ENCODE measurements at regions not wholly inside any gene's neighbourhood (a gene's known extent, or its start where the extent isn't known, plus 50 kb on each side); places are given as distances from the start of the nearest gene placed in this dataset.

DNA sequence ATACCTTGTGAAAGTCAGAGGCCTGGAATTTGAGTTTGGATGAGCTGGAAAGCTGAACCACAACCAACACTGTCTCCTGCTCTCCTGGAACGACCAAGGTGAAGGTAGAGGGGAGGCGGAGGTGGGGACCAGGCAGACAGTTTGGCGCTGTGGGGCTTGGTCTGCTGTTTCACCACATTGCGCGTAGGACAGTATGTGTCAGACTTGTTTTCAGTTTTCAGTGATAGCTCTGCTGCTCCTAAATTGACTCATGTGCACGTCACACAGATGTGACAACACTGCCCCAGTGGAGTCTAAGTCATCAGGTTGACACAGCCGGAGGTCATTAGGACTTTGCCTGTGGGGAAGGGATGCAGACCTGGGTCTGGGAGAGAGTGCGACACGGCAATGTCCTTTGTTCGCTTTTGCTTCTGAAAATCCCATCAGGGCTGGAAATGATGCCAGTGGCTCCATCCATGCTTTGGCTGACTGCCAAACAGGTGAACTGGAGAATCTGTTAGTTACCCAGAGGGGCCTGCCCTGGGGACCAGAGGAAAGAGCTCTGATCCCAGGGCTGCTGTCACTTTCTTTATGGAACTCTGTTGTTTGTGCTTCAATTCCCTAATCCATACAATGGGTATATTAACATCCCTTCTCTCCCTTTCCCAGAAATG, 255.5 kb downstream of the CDC5L start:
- no peak for DNase-seq

- DNase-seq: no peak
Measured at GRCh38 chr6:44645276-44645675, 257.8 kb downstream of the CDC5L start.

DNA sequence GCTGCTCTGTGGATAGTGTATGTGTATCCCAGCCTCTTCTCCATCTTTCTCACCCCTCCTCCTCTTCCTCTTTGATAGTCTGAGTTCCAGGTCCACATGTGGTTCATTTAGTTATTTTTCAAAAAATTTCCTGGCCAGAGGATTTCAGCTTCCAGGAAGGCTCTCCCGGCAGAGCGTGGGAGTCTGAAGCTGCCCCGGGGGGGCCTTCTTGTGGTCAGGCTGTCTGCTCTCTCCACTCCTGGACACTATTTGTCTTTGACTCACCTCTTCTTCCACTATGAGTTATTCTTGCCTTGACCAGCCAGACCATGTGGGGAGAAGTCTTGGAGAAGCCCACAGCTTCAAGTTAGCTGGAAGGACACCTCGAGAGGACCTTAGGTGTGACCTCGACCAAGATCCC, 258.8 kb downstream of the CDC5L start:
- no peak for DNase-seq

DNA sequence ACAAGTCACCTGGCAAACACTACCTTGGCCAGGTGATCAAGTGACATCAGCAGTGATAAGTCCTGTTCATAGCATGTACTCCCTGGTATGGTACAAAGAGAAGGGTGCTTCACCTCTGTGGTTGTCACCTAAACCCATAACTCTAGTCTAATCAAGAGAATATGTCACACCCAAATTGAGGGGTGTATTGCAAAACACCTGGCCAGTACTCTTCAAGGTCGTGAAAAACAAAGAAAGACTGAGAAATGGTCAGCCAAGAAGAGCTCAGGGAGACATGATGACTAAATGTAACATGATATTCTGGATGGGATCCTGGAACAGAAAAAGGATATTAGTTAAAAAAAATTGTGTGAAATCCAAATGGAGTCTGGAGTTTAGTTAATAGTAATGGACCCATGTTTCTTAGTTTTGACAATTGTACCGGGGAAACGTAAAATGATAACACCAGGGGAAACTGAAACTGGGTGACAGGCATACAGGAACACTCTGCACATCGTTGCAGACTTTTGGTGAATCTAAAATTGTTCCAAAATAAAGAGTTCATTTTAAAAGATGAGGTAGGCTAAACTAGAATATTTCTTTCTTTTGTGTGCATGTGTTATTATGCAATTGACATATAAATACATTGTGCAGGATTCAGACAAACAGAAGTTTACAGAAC, 262.0 kb downstream of the CDC5L start:
- DNase-seq: no peak

DNA sequence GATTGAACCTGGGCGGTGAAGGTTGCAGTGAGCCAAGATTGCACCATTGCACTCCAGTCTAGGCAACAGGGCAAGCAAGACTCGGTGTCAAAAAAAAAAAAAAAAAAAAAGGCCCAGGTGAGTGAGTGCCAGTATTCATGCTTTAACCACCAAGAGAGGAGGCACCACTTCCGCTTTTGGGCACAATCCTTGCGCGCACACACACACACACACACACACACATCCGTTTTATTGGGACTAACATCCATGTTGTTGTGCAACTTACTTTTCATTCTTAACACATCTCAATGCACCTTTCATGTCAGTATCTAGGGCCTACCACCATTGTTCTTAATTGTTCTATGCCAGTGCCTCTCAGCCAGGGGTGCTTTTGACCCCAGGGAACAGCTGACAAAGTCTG, 263.0 kb downstream of the CDC5L start:
- DNase-seq: no peak

DNA sequence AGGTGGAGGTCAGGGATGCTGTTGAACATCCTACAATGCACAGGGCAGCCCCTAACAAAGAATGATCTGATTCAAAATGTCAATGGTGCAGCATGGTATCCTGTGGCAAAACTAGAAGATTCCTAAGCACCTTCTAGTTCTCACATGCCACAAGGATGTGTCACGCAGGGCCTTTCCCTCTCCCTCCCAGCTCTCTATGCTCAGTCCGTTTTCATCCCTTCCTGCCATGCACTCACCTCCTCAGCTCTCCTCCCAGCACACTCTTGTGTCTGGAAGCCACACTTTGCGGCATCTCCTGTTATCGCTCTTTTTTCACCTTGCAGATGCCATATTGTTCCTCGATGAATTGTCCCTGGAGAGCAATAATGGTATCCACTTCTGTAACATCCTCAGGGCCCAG, 263.4 kb downstream of the CDC5L start:
- DNase-seq: no peak

- DNase-seq: no peak
Measured at GRCh38 chr6:44651604-44652003, 264.1 kb downstream of the CDC5L start.

DNA sequence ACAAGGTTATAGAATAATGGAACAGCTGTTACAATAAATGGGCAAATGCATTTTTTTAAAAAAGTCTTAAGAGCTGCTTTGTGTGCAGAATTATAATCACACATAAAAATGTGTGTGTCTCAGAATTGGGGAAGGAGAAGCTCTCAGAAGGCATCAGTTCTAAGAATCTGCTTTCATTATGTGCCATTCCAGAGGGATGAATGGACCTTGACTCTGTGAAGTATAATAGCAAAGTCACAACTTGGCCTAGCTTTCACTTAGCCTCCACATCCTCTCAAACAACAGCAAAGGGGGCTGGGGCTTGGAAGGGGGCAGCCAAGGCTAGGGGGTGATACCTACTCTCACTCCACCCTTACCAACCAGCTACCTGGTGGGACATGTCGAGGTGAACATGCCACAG, 265.0 kb downstream of the CDC5L start:
- no peak for DNase-seq

GRCh38 chr6:44653091-44653490, 265.6 kb downstream of the CDC5L start:
- no peak for DNase-seq

- DNase-seq: no peak
Measured at GRCh38 chr6:44653761-44654218, 266.3 kb downstream of the CDC5L start.

- DNase-seq: peak; percentile 91
Measured at GRCh38 chr6:44655412-44656342, 268.2 kb downstream of the CDC5L start.

GRCh38 chr6:44656691-44657090, 269.2 kb downstream of the CDC5L start:
- DNase-seq: no peak

- DNase-seq: no peak
Measured at GRCh38 chr6:44657206-44657819, 269.8 kb downstream of the CDC5L start.

DNA sequence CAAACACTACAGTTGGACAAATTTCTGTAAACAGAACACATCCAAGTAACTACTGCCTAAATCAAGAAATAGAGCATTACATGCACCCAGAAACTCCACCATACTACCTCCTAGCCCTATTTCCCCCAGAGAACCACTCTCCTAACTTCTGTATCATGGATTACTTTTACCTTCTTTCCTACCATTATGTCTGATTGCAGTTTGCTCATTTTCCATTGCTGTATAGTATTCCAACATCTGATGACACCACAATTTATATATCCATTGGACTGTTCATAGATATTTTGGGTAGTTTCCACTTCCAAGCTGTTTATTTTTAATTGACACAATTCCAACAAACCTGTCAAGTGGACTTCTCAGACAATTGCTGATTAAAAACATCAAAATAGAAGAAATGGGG, 271.1 kb downstream of the CDC5L start:
- no peak for DNase-seq

DNA sequence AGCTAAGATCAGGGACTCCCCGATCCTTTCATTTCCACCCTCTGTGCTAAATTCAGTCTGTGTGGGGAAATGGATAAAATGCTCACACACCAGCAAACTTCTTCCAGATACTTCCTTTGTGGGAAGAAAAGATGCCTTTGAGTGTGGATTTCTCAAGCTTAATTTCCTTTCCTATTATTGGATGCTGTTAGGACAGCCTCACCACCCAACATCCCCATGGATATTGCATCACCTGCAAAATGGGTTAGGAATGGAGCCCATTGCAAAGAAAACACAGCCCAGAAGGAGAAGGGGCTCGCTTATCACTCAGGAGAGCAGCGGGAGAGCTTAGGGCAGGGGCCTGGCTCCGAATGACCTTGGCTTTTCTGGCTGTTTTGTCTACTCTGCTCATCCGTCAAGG, 272.2 kb downstream of the CDC5L start:
- no peak for DNase-seq

DNA sequence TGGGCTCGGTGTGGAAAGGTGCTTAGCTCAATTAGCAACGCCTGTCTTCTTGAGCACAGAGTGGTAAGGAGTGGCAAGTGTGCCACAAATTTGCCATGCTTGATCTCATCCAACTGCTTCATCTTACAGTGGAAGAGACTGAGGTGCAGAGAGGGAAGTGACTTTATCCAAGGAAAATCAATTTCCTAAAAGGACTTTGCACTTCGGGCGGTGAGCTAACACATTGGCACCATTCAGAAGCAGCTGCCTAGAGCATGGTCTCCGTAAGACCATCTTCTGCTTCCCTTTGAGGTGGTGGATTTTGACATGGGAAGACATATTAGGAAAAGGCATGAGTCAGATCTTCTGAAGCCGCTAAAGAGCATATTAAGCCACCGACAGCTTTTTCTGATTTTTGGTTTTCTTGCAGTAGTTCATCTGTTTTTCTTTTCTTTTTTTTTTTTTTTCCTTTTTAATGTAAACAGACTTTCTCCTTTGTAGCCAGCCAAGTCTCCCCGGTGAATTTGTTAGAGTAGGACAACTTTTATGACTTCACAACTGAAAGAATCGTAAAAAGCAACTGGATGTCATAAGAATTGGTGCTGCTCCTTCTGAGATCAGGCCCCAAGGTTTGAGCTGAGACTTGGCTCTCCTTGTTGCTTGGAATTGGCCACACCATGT, 273.2 kb downstream of the CDC5L start:
- DNase-seq: no peak

DNA sequence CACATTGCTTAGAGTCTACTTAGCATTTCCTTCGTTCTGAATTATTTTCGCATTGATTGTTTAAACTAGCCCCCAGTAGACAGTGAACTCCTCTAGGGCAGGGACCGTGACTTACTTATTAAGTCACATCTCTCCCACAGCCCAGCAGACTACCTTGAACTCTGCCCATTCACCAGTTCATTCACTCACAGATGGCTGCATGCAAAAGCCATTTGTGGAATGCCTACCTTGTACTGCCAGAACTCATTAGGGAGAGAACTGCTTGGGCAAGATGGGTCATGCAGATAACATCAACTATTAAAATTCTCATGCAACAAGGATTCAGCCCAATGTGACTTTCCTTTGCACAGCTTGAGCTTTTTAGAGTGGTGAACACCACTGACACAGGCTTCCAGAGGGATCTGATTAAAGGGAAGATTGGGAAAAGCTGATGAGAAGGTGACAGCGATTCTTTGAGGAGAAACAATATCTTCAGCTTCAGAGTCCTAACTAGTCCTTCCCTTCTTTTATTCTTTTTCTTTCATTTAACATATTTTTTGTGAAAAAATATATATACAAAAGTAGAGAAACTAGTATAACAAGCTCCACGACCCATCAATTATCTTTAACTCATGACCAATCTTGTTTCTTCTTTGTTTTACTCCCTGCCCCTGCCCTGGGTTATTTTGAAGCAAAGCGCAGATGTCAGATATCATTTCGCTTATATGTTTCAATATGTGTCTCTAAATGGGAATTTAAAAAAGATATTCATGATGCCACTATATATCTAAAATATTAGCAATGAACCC, 273.9 kb downstream of the CDC5L start:
- DNase-seq: no peak

DNA sequence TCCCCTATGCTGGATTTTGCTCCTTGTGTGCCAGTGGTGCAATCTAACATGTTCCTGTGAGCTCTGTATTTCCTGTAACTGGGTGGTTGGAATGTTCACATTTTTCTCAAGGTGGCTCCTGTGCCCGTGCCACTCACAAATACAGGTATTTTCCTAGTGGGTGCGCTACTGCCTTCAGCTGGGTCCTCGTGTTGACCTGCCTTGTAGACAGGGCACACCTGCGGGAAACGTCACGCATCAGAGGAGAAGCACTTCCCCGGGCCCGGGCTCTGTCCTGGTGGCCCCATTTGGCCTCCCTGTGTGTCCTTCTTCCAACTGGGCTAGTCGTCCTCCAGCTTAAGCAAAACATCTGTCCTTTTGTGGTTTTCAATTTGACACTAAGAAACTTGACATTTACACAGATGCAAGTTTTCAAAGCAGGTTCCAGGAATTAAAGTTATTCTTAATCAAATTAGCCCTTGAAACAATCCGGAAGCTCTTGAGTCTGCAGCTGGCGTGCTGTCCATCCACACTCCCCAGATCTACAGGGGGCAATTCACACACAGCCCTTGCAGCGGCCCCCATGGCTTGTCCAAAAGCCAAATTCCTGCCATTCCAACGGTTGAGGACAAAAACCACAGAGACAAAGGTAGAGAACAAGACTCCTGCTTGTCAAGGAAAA, 275.1 kb downstream of the CDC5L start:
- peak; percentile 33 for DNase-seq

- no peak for DNase-seq
Measured at GRCh38 chr6:44663860-44664634, 276.5 kb downstream of the CDC5L start.

DNA sequence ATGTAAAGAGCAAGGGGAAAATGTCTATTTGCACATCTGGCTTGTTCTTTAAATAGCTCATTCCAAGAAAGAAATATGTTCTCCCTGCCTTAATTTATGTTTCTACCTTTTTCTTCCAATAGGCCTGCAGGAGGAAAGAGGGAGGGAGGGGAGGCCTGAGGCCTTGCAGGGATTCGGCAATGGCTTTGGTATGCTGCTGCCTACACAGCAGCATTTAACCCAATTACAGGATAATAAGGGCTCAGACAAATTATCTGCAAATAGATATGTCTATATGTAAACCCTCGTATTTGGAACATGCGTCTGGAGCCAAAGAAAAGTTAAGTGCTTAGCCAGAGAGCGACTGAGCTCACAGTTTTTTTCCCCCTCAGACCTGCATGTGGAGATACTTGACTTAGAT, 277.2 kb downstream of the CDC5L start:
- no peak for DNase-seq

Measured in retina (tissue), 1 donor.